A673 (cell line): ENCODE measurements at regions not wholly inside any gene's neighbourhood (a gene's known extent, or its start where the extent isn't known, plus 50 kb on each side); places are given as distances from the start of the nearest gene placed in this dataset.

Experiments used
- CTCF ChIP-seq: fragments of 300-800, 200-600 bp; sonication (generic); conservative IDR thresholded peaks from 2 replicates; pipeline ENCODE4 v1.5.1; 2017; ENCODE audit warnings: low read depth, mild to moderate bottlenecking, antibody characterized with exemption, low read length, moderate library complexity, mixed read lengths
- EZH2 ChIP-seq: fragments of 200-600 bp; sonication (generic); IDR thresholded peaks from 2 replicates; pipeline ENCODE4 v1.6.1; 2017; ENCODE audit warnings: borderline replicate concordance, low read depth, mild to moderate bottlenecking, mixed read lengths, antibody characterized with exemption, low read length; ENCODE audit not compliant: poor library complexity, severe bottlenecking

DNA sequence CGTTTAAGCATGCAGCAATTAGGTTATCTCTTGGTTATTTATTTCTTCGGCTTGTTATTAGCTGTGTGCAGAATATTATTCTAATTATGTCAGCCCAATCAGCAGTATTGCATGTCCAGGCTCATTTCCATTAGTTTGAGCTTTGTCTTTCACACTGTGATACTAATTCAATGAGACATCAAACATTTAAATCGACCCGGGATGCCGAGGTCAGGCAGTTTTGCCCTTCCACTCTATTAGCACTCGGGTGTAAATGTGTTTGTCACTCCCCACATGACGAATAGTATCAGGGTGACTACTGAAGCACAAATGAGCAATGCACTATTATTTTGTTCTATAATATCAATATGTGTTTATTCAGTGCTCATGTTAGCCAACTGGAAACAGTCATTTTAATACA is 170.9 kb downstream of the ANXA2 start:
- no peak for TF ChIP-seq CTCF
- no peak for TF ChIP-seq EZH2
